ENCODE measurements at regions not wholly inside any gene's neighbourhood (a gene's known extent, or its start where the extent isn't known, plus 50 kb on each side); places are given as distances from the start of the nearest gene placed in this dataset.

DNA sequence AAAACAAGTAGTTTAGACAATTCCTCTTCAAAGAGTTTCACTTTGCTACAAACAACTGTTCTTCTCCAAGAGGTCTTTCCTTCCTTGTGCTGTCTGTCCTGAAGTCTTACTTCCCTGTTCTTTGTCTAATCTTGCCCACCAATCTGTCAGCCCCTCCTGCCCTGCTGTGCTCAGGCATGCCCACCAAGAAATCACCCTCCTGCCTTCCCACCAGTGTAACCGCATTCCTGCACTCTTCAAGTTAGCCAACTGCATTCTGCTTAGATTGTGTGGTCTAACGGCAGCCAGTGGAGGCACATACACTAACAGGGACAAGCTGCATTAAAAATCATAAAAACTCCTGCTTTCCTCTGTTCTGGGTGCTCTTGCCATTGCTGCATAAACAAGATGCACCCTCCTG lies 215.9 kb upstream of the RBMY1B start:
- ATAC-seq (no peak), DNase-seq (no peak)
- Mint-ChIP-seq H3K36me3 (ENCODE audit: low read depth) (no peaks in the 10 kb centered on the region), H3K4me1 (no peaks in the 10 kb centered on the region), H3K27ac (no peak overlapping the region), H3K4me3 (no peak overlapping the region), H3K27me3 (no peaks in the 10 kb centered on the region)
- no peaks in the 10 kb centered on the region for H3K9me3 ChIP-seq (ENCODE audit: control insufficient read depth, low read length, poor library complexity, severe bottlenecking)

DNA sequence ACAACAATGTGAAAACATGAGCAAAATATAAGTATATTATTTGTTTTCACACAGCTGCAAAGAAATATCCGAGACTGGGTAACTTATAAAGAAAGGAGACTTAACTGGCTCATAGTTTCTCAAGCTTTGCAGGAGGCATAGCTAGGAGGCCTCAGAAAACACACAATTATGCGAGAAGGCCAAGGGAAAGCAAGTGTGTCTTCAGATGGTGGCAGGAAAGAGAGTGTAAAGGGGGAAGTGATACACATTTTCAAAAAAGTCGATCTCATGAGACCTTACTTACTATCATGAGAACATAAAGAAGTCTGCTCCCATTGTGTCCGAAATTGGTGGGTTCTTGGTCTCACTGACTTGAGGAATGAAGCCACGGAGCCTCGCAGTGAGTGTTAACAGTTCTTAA lies 208.9 kb upstream of the RBMY1B start:
- no peaks in the 10 kb centered on the region for H3K4me1 Mint-ChIP-seq
- H3K9me3 ChIP-seq (ENCODE audit: control insufficient read depth, low read length, poor library complexity, severe bottlenecking) = no peaks in the 10 kb centered on the region
- no peak overlapping the region for H3K27ac Mint-ChIP-seq
- H3K4me3 Mint-ChIP-seq = no peak overlapping the region
- DNase-seq (no peak), ATAC-seq (no peak)
- H3K36me3 Mint-ChIP-seq (ENCODE audit: low read depth) = no peaks in the 10 kb centered on the region
- no peaks in the 10 kb centered on the region for H3K27me3 Mint-ChIP-seq

DNA sequence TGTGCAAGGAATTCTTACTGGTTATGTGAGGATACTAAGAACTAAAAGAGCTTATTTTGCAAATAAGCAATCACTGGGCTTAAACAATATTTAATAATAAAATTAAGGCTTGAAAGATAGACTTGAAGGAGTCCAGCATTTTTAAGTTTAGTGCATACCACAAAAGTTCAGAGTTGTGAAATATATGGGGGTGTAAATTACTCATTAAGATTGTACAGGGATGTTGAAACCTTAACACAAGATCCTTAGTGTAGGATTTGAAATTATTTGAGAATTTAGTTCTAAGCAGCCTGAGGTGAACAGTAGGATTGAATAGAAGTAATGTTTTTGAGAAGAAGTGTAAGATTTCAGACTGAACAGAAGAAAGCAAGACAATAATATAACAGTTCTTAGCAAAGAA lies 195.8 kb upstream of the RBMY1B start:
- no peaks in the 10 kb centered on the region for H3K27me3 Mint-ChIP-seq
- no peaks in the 10 kb centered on the region for H3K9me3 ChIP-seq (ENCODE audit: control insufficient read depth, low read length, poor library complexity, severe bottlenecking)
- H3K27ac Mint-ChIP-seq = no peak overlapping the region
- no peak overlapping the region for H3K4me3 Mint-ChIP-seq
- no peaks in the 10 kb centered on the region for H3K4me1 Mint-ChIP-seq
- ATAC-seq (no peak), DNase-seq (no peak)
- peaks cover 2% of the 10 kb centered on the region for H3K36me3 Mint-ChIP-seq (ENCODE audit: low read depth)
